CD4-positive, alpha-beta T cell treated with Interleukin-21 for 1 hour (primary cell): ENCODE measurements at regions not wholly inside any gene's neighbourhood (a gene's known extent, or its start where the extent isn't known, plus 50 kb on each side); places are given as distances from the start of the nearest gene placed in this dataset.

Experiments used
- DNase-seq: peaks from one replicate; pipeline ENCODE4 v3.0.0-alpha.2; 2020

DNA sequence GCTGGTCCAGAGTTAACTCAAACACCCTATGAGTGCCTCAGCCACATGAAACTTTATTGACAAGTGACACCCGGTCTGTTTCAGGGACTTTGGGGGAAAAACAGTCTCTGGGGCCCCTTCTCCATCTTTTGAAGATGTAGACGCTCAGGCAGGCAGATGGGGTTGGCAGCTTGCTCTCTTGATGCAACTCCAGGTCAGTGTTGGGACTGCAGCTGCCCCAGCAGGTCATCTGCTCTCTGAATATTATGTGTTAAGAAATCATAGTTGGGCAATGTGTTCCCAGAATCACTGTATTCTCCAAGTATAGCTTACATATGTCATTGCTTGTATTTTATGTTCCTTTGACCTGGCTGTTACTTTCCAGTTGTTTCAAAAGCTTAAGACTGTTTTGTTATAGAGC is 544.9 kb upstream of the MGMT start:
- no peak for DNase-seq

DNA sequence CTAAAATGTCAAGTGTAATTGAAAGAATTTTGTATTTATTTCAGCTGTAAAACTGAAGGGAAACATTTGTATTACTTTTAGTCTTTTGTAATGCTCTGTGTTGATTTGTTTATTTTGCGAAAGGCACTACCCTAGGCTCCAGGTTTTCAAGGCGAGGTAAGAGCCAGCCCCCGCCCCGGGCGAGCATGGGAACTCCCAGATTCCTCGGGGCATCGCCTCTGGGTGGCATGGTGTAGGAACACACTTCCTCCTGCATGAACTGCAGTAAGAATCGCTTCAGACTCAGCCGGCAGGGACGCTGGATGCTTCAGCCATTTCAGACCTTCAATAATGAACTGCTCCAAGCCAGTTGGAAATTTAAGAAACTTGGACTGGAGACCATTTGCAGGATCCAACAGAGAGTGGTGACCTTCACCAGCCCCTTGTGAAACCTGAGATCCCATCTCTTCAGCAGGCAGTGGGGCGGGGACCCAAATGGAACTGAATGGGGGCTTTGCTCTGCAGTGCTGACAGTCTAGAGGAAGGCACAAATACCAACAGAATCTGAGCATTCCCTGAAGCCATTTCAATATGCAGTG is 544.3 kb upstream of the MGMT start:
- DNase-seq: no peak

DNA sequence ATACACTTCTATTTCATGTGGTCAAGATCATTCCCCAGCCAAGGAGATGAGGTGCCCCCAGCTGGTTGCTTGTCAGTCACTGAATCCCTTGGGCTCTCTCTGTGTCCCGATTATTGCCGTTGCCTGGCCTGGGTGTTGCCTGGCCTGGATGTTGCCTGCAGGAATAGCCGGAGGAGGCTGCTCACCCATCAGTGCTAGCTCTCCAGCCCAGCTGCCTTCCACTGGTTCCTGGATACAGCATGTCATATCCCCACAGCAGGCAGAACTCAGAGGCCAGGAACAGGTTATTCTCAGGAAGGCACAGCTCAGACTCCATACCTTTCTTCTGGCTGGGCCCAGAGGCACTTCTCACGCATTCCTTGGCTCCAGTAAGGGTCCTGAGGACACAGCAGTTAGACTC is 542.1 kb upstream of the MGMT start:
- no peak for DNase-seq

DNA sequence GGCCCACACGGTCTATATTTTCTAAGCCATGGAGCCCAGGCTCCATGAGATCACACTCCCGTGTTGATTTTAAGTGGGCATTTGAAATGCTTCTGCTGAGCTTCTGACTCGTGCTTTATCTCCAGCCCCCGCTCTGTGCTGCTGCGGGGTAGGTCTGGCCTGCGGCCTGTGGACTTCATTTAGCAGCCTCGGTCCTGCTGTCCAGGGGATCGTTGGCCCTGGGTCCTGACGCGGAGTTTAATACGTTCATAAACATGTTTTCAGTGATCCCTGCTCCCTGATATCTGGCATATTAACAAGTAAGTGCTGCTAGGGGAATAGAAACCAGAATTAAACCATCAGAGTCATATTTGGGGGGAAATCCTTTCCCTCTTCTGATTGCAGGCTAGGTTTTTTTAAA is 540.3 kb upstream of the MGMT start:
- no peak for DNase-seq

DNA sequence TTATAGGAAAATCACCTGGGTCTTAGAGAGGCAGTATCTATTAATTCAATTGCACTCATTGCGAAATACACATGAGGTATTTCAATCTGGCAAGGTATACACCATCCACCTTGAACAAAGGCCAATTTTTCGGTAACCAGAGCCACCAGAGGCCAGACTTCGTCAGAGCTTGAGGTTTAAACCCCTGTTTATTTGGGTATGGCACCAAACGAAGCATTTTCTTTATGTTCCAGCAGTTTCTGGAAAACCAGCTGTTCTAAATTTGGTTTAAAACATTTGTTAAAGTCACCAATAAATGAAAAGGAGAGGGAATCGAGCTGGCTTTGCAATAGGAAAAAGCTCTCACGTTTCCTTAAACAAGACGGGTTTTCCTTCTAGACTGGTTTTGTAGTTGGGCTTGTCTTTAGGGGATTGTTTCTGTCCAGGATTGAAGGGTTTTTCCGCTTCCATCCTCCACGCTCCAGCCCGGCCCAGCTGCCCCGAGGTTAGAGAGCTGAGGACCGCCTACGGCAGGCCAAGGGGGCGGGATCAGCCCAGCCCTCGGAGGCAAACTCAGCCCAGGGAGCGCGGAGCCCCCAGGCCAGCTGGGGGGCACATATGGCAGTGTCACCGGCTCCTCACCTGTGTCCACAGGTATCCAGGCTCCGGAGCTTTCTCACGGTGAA is 539.4 kb upstream of the MGMT start:
- DNase-seq: no peak

DNA sequence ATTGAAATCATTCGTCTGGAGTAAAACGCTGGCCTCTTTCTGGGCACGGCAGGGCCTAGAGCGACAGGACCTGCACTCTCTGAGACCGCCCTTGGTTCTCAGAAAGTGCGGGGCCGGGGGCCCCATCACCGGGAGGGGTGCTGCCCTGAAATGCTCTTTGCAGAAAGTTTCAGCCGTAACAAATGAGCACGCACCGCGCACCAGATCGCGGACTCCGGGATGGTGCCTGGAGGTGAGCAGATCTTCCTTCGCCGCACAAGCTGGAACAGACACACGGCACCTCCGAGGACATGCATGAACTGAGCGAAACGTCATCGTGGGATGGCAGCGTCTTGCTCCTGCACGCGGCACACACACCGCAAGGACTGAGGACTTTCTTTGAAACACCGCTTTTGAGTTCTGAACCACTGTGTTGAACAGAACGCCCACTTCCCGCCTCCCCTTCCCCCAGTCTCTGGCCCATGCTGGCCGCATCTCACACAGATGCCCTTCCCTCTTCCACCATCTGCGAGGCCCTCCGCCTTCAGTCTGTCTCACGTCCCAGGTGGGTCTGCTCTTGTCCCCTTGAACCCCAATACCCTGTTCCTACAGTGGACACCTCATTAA is 538.7 kb upstream of the MGMT start:
- no peak for DNase-seq

DNA sequence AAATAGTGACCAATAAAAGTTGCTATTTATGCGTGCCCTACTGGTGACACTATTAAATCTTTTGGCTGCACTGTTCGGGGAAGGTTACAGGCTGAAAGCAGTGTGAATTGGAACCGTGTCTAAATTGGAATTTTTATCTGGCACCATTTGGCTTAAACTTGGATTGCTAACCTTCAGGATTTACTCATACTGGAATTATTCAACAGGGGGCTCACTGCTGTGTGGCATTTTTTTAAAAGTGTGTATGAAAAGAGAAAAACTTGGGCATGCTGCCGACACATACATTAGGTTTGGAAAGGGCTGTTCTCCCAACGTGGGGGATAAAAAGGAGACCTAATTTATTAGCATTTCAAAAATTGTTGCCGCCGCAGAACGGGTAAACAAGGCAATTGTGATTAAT is 537.9 kb upstream of the MGMT start:
- no peak for DNase-seq

DNA sequence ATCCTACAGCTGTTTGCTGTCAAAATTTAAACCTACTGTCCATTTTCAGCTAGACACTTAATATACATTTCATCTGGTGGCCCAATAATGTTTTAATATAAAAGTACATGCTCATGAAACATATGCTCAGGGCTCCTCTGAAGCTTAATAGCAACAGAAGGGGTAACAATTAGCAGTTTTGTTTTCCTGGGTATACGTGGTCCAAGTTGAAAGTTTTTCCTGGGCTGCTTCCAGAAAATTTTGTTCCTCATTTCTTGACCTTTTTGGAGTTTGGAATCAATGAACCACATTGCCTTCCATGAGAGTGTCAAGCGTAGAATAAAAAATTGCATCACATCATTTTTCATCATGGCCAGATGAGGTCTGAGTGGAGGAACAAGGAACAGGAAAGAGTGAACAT is 537.3 kb upstream of the MGMT start:
- no peak for DNase-seq

DNA sequence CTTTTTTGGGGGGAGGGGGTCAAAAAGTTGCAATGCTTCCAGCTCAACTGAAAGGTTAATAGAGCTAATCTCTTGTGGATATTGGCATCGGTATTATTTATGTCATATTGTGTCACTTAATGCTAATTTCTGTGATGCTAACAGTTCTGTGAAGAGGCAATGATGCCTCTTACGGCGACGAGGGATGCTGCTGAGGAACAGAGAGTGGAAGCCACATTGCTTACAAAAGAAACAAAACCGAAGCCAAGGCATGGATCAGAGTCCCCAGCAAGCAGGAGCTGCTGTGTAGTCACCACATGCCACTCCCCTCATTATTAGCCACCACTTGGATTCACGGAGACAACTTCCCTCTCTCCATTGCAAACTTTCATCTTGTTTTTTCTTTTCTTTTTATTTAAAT is 536.5 kb upstream of the MGMT start:
- DNase-seq: no peak

DNA sequence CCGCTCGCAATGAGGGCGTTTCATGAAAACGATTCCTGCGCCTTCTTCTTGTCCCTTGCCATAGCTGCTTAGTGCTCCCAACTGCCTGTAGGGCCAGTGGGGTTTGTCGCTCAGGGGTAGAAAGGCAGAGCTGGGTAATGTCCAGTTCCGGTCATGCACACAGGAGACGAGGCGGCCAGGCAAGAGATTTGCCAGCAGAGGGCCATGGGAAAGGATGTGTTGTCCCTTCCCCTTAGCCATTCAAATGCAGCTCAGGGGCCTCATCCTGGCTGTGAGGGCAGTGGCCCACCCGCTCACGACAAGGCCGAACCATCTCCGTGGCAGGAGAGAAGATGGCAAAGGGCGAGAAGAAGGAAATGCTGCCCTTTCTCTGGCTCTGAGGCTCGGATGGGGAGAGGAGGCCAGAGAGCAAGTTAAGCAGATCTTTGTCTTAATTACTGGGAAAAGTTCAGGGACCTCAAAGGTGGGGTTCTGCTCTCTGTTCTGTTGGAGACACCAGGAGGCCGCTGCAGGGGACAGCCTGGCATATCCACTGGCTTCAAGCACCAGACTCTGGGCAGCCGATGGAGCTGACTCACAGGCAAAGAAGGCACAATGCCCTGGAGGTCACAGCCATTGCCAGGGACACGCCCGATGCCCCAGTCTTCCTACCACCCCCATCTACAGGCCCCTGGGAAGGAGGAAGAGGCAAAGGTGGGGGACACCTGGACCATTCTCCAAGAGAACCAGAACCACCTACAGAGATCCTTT is 534.8 kb upstream of the MGMT start:
- no peak for DNase-seq

DNA sequence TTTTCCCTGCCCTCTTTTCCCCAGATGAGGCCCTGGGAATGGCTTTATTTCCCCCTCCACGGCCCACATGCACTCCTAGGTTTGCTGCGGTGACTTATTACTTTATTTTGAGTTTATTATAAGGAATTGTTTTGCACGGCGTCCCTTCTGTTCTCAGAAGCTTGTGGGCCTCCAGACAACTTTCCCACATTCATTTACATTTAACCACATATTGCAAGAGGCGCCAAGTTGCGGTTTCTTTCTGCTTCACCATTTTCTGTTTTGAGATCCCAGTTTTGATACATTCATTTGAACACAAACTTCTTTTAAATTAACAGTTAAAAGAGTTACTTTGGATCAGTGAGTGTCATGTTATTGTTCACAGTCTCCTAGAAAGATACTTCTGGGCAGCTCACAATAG is 532.5 kb upstream of the MGMT start:
- DNase-seq: no peak

DNA sequence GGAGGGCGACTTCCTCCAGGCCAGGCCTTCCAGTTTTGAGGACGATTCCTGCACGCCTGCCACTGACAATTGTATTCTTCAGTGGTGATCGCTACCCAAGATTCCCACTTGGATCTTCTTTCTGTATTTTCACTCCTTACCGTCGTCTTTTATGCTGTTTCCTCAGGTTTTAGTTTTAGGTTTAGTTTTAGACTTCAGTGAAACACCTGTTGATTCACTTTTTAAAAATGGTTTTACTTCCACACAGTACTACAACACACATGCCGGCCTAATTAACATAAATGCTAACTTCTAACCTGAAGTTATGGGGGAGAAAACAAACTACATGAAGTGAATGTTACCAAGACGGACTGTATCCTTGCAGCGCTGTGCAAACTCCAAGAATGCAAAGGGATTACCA is 530.6 kb upstream of the MGMT start:
- no peak for DNase-seq

DNA sequence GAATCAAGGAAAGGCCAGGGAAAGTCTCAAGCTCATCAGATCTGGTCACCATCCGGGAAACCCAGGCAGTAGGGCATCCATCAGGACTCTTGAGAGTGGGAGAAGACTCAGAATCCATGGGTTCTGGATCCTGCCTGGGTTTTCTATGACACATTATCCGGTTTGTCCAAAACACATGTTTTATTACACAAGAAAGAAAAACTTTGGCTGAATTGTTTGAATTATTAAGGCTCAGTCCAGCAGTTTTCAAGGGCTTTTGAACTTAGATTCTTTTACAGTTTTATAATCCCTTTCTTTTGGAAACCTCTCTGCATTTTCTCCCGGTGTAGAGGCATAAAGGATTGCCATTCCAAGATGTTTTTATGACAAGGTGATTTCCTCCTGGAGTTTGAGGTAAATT is 528.5 kb upstream of the MGMT start:
- DNase-seq: no peak

DNA sequence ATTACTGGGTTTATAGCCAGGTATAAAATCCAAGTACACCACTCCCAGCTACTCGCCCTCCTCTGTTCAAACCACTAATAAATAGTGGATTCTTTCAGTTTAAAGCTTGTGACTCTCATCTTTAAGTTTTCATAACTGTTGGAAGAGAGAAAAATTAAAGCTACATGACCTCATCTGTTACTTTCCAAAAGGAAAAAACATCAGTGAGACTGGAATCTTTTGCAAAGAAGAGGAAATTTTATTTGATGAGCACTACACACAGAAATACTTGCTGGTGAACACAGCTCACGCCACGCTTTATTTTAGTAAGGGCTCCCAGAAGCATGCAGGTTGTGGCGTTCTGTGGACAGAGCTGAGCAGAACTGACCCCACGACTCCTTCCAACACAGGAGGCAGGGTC is 527.0 kb upstream of the MGMT start:
- no peak for DNase-seq

DNA sequence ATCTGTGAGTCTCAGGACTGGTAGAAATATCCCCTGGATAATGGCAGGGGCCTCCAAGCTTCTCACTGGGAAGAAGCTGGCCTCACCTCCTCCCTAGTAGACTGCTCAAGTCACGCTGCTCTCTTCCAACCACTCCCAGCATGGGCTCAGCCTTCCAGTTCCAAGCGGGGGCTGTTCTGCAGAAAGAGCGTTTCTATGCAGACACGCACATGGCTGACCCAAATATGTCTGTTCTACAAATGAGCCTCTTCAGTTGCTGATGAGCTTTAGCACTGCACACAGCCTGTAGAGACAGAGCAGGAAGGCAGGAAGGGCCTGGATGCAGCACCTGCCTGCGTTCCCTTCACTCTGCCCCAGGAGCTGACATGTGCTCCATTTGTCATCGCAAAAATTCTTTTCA is 523.9 kb upstream of the MGMT start:
- DNase-seq: no peak

DNA sequence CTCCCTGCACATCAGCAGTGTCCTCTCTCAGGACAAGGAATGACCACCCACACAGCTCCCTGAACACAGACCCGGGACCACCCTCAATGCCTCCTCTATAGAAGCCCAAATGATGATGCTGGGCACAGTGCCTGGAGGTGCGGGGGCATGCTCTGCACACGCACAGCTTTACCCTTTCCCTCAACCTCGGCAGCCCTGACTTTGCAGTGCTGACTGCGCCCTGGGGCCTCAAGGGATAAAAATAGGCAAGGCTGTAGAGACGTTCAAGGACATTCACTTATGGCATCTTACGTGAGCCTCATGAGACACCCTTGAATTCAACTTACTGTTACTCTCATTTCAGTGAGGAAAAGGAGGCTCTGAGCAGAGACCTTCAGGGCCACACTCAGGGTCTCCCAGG is 521.6 kb upstream of the MGMT start:
- DNase-seq: no peak

DNA sequence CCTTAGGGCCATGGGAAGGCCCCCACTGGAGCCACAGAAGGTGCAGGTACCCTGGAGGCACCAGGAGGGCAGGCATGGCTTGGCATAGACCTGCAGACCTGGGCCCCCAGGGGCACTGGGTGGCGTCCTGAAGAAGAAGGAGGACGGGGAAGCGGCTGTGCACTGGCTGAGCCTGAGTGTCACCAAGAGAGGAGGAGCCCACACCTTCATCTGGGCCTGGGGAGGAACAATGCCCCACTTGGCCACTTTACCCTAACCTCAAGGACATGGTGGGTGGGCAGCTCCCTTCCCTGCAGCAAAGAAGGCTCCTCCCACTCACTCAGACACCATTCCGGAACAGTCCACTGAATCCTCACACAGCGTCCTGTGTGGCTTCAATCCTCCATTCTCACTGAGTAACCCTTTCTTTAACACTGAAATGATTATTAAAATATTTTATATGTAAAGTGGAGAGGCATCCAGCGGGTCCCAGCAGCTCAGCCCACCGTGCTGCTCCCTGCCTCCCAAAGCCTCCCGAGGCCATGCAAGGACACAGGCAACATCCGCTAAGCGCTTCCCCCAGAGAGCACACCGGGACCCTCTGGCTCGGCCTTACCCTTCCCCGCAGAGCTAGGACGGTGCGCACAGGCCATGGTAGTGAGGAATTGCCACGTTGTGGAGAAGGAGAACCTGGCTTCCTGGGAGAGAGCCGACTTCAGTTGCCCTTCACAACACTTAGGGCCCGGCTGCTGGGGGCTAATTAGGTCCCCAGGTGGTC is 516.7 kb upstream of the MGMT start:
- no peak for DNase-seq

DNA sequence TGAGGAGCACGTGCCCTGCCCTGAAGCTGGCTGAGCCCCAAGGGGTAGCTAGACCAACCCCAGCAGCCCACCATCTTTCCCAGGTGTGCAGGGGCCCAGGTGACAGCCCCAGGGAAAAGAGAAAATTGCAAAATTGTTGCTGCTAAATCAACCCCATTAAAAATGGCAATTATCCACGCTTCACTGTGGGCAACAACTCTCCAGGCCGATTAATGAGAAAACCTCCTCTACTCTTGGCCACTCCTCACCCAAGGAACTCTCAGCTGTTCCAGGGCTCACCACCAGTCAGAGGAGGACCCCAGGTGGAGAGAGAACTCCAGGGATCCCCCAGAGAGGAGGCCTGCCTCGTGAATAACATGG is 516.1 kb upstream of the MGMT start:
- DNase-seq: no peak

DNA sequence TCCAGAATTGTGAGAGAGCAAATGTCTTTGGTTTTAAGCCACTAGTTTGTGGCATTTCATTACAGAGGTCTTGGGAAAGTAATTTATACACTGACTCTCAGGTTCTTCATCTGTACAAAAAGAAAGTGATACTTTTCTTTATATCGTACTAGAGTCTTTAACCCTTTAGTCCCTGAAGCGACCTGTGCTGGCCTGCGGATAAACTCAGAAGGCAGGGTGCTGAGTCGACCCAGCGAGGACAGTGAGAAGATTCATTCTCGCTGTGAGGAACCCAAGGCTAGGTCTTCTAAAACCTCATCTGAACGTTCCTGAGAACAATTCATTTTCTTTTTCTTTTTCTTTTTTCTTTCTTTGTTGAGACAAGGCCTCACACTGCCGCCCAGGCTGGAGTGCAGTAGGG is 514.2 kb upstream of the MGMT start:
- no peak for DNase-seq

DNA sequence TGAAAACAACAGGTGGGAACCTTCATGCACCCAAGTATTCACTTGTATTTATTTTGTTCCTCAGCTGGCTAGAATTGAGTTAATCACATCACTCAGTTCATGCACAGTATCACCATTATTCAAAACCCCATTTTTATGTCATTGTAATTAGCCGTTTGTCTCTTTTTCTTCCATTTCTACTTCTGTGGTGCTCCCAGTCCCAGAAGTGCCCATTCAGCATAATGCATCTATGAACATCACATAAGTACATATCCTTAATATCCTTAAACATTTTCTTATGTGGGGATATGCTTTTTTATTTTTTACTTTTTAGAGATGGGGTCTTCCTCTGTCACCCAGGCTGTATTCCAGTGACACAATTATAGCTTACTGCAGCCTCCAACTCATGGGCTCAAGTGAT is 510.9 kb upstream of the MGMT start:
- DNase-seq: no peak

DNA sequence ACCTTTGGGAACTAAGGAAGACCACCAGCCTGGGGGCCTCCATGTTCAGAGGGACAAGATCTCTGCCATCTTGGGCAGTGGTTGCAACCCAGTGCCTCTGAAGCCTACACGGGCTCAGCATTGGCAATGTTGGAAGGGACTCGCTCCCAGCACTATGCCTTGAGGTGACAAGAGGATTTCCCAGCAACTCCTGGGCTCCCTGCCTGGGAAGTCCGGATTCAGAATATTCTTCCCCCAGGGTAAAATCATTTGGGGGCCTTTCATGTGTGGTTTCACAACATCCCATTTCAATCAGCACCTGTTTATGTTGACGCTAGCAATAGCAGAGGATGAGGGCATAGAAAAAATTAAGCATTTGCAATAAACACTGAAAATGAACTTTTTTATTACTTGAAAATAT is 509.8 kb upstream of the MGMT start:
- DNase-seq: no peak

DNA sequence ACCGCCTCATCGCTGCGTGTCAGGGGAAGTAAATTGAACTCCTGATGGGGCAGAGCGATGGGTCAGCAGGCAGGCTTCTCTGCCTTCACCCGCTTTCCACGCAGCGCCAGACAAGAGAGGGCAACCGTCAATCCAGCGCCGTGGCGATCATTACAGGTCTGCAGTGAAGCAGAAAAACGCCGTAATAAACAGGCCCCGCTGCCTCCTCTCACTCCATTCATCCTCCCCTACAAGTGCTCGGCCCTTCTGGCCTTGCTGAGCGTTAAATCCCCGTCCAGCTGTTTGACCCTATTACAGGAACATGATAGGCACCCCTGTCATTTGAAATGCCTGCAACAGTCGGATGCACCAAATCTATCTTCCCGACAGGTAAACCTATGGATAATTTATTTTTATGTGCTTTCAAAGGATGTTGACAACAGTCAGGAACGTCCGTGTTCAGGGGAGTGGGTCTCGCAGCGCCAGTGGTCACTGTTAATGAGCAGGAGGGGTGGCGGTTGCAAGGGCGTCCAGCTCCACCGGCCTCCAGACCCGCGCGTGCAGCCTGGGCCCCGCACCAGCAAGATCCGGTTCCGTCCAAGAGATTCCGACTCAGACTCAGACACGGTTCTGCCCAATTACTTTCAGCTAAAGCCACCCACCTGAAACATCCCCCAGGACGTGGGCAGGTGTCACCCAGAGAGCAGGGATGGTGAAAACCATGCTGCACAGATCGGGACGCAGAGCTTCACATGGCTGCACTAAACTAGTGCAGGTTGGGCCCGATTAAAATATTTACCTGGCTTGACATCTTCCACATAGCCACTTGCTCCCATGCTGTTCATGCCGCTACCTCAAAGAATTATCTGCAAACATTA is 508.0 kb upstream of the MGMT start:
- DNase-seq: no peak

DNA sequence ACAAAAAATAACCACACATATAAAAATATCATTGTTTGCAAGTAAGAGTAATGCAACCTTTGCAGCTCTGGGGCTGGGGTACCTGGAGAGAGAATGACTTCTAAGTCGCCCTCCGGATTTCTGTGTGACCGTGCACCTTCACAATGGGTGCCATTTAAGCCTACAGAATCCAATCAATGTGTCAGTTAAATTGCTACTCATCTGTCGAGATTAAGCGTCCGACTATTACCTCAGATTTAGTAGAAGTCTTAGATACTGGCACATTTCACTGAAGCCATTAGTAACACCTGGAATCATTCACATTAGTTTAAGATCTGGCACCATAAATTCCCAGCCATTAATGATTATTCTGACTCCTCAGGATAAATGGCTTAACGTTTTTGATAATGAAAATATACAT is 507.3 kb upstream of the MGMT start:
- DNase-seq: no peak
